ENCODE measurements at regions not wholly inside any gene's neighbourhood (a gene's known extent, or its start where the extent isn't known, plus 50 kb on each side); places are given as distances from the start of the nearest gene placed in this dataset.
"Not testable (repeated sequence)": the region's sequence is repeated elsewhere in the genome, so short reads cannot be mapped to it uniquely, and the experiment has no call there.

DNA sequence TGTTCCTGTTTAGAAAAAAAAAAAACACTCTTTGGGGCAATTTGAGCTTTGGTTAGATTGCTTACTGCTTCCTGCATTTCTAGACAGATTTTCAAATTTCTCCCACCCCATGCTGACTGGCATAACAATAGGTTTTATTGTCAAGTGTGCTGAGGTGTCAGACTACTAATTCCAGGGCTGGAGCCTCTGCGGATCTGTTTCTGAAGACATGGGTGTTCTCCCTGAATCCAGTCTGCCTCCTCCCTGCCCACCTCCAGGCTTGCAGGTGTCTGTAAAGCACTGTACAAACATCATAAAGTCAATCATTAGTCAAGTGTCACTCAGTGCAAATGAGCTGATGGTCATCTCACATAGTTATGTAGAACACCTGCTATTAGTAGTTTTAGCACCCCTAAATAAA lies 292.4 kb downstream of the GATA3 start:
- no peak for DNase-seq (ENCODE audit: low read depth)

DNA sequence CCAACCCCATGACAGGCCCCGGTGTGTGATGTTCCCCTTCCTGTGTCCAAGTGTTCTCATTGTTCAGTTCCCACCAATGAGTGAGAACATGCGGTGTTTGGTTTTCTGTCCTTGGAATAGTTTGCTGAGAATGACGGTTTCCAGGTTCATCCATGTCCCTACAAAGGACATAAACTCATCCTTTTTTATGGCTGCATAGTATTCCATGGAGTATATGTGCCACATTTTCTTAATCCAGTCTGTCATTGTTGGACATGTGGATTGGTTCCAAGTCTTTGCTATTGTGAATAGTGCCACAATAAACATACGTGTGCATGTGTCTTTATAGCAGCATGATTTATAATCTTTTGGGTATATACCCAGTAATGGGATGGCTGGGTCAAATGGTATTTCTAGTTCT lies 293.1 kb downstream of the GATA3 start:
- DNase-seq (ENCODE audit: low read depth): not testable (repeated sequence)

- DNase-seq (ENCODE audit: low read depth): no peak
These were observed 295.2 kb downstream of the GATA3 start for GRCh38 chr10:8349610-8350249.

GRCh38 chr10:8350250-8350967 lies 295.9 kb downstream of the GATA3 start:
- DNase-seq (ENCODE audit: low read depth): no peak

- DNase-seq (ENCODE audit: low read depth): no peak
These were observed 297.9 kb downstream of the GATA3 start for GRCh38 chr10:8352171-8353075.

DNA sequence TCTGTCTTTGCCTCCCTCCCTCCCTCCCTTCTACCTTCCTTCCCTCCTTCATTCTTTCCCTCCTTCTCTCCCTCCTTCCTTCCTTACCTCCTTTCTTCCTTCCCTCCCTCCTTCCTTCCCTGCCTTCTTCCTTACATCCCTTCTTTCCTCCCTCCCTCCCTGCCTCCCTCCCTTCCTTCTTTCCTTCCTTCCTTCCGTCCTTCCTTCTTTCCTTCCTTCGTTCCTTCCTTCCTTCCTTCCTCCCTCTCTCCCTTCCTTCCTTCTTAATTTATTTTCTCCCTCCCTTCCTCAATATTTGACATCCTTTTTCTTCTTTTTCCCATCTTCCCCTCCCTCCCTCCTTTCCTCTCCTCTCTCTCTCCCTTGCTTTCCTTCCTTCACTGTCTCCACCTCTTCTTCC lies 301.8 kb downstream of the GATA3 start:
- DNase-seq (ENCODE audit: low read depth): no peak

GRCh38 chr10:8359467-8359866 lies 305.0 kb downstream of the GATA3 start:
- no peak for DNase-seq (ENCODE audit: low read depth)

GRCh38 chr10:8360365-8360764 lies 305.9 kb downstream of the GATA3 start:
- no peak for DNase-seq (ENCODE audit: low read depth)

DNA sequence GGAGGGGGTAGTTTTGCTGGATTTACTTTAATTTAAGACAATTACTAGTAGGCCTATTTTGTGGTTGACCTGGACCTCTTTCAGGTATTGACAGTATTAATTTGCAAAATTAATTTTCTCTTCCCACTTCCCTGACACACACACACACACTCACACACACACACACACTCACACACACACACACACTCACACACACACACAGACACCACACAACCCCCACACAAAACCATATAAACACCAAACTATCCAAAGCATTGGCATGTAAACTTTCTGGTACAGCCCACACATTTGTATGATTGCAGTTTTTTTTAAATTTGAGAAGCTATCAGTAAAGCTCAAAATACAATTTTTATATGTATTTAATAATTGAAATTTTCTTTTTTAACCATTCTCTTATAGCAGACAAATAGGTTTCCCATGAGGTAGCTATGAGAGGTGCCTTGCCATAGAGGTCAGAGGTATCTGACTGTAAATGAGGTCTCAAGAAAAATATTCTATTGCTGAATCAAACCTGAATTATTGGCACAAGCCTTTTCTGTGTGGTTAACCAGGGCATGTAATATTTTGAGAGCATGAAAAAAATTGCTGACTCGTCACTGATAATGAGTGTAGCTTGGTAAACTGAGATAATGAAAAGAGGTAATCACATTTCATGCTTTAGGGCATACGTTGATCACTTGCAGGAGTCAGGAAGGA lies 306.5 kb downstream of the GATA3 start:
- no peak for DNase-seq (ENCODE audit: low read depth)

- DNase-seq (ENCODE audit: low read depth): no peak
These were observed 307.0 kb downstream of the GATA3 start for GRCh38 chr10:8361510-8361844.

DNA sequence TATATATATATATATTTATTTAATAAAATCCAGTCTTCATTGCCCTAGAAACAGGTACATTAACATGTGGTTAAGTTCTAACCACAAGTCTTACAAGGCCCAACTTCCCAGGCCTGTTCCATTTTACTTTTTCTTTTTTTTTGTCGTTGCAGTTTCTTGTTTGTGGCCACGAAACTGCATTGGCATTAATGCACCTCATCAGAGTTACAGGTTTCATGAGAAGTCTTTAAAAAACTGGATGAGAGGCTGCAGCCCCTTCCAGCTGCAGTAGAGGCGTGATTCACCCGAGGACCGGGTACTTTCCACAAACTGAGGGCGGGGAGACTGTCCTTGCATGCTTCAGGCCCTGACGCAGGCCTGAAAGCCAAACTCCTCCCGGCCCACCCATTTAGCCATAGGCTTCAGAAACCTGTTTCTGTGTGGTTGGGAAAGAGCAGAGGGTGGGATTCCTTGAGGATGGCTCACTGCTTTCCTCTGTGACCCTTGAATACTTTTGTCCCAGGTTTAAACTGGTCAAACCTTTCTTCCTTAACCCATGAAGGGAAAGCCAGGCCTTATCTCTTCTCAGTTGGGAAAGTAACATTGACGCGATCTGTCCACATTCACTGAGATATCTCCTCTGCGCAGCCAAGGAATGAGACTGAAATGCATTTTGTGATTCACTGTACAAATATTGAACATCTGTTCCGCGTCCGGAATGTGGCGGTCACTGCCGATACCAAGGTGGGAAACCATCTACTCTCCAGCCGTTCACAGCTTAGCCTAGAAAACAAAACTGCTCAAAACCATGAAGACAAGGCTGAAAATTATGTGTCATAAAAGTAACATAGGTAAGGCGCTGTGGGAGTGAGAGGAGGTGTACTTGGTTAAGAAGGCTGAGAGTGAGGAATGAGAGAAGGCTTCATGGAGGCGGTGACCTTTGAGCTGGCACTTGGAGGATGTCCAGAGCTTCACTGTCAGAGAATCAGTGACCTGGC lies 311.7 kb downstream of the GATA3 start:
- peak; percentile 45 for DNase-seq (ENCODE audit: low read depth)

DNA sequence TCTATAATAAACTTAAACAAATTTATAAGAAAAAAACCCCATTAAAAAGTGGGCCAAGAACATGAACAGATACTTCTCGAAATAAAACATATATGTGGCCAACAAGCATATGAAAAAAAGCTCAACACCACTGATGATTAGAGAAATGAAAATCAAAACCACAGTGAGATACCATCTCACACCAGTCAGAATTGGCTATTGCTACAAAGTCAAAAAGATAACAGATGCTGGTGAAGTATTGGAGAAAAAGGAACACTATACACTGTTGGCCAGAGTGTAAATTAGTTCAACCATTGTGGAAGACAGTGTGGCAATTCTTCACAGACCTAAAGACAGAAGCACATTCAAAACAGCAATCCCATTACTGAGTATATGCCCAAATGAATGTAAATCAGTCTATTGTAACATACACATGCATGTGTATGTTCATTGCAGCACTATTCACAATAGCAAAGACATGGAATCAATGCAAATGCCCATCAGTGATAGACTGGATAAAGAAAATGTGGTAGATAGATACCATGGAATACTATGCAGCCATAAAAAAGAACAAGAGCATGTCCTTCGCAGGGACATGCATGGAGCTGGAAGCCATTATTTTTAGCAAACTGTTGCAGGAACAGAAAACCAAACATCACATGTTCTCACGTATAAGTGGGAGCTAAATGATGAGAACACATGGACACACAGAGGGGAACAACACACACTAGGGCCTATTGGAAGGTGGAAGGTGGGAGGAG lies 313.4 kb downstream of the GATA3 start:
- DNase-seq (ENCODE audit: low read depth): not testable (repeated sequence)

- DNase-seq (ENCODE audit: low read depth): no peak
These were observed 315.2 kb downstream of the GATA3 start for GRCh38 chr10:8369666-8370065.

- no peak for DNase-seq (ENCODE audit: low read depth)
These were observed 319.8 kb downstream of the GATA3 start for GRCh38 chr10:8374334-8374733.

GRCh38 chr10:8375137-8375536 lies 320.6 kb downstream of the GATA3 start:
- DNase-seq (ENCODE audit: low read depth): no peak

GRCh38 chr10:8378198-8378983 lies 323.9 kb downstream of the GATA3 start:
- DNase-seq (ENCODE audit: low read depth): no peak

DNA sequence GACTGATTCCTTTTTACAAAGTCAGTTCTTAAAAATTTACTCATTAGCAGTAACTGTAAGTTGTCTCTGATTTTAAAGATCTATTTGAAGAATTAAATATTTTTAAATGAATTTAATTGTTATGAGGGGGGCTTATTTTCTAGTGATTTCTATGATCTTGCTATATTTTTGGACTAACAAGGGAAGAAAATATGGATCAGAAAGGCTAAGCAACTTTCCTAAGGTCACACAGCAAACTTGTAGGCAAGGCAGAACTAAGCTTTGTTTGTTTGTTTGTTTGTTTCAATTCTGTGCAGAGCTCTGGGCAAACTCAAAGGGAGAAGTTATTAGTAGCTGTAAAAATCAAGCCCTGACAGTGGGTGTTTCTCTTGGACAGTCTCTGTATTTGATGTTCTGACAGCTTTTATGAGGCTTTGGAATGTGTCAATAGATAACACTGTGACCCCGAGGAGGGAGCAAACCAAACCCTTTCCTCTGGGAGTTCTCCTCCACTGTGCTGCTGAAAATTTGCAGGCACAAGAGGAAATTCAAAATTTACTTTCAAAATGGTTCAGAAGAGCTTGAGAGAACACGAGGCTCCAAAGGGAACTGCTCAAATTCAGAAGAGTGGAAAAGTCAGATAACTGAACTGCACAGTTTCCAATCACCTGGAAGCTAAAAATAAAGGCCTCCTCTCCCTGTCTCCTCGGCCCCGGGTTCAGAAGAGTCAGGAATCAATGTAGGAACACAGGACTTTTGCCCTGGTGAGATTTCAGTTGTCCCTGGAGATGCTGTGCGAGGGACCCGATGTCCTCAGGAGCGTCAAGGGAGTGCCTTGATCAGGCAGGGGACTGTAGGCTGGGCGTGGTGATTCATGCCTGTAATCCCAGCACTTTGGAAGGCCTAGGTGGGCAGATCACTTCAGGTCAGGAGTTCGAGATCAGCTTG lies 325.7 kb downstream of the GATA3 start:
- DNase-seq (ENCODE audit: low read depth): no peak

- no peak for DNase-seq (ENCODE audit: low read depth)
These were observed 326.5 kb downstream of the GATA3 start for GRCh38 chr10:8380833-8381496.

Measured in activated T-cell treated with anti-CD3 and anti-CD28 coated beads for 48 hours (primary cell).